Esophagus squamous epithelium (tissue), 4 donors: ENCODE measurements at regions not wholly inside any gene's neighbourhood (a gene's known extent, or its start where the extent isn't known, plus 50 kb on each side); places are given as distances from the start of the nearest gene placed in this dataset.

Source experiments
- CTCF ChIP-seq, 6 experiments: fragments of 450-650 bp in 4 of 6; fragments of 200-600 bp in 2 of 6; sonication (generic) in 2 of 6; IDR thresholded peaks; one replicate each; pipeline ENCODE4 v1.5.1; 2016 to 2019; ENCODE audit warnings: antibody characterized with exemption in 6 of 6, mild to moderate bottlenecking in 4 of 6, moderate library complexity in 4 of 6
- POLR2A ChIP-seq, 4 donors: fragments of 450-650 bp; IDR thresholded peaks; one replicate each; pipeline ENCODE4 v1.6.1; 2017; ENCODE audit warnings: antibody characterized with exemption in 4 of 4, mild to moderate bottlenecking in 4 of 4, moderate library complexity in 3 of 4

DNA sequence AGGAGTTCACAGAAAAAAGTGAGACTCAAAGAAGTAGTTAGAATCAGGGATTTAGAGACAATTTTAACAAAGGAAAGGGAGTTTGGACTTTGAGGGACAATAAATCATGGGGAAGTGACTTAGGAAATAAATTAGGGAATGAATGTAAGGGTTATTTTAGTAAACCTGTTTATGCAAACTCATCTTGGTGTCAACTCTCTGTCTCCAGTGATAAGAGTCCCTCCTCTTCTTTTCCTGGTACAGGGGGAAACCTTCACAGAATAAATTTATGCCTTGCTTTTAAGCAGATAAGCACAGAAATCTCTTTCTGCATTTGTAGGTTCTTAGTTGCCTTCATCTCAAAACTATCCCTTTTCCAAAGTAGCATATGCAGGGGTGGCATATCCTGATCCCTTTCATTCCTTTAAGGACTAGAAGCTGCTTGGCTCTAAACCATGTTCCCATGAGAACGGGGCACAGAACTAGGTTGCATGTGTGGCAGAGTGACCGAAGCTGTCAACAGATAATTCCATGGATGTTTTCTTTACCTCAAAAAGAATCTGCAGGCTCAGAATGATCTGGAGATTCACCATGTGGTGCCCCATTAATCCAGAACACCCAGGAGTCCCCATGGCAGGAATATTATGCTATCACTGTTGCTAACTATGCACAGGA, 155.4 kb downstream of the ZNF648 start:
- TF ChIP-seq CTCF (IDR thresholded peaks at IDR 0.05) (no peak), POLR2A (IDR thresholded peaks at IDR 0.05) (no peak)
